ENCODE measurements at regions not wholly inside any gene's neighbourhood (a gene's known extent, or its start where the extent isn't known, plus 50 kb on each side); places are given as distances from the start of the nearest gene placed in this dataset.

DNA sequence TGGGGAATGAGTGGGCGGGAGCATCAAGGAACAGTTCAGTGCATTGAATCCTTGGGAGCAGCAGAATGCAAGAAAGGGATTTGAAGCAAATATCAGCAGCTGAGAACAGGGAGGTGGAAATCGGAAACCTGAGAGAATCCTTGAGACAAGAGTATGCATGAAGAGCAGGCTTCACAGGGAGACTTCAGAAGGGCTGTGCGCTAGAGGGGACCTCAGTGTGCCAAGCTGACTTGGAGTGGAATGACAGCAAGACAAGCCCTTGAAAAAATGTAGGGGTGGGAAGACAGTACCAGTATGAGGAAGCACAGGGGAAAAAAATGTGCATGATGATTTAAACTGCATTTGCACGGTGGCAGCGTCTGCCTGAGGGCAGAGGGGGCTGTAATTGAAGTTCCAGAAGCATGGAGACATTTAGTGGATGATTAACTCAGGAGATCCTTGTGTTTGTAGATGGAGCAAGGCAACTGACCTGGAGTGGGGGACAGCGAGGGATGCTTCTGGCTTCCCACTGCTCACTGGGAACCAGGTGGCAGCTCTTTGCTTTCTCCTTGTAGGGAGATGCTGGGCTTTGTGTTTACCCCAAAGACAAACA lies 204.9 kb upstream of the PLET1 start:
- 70 to 72% methylated on average over 6 of the region's 6 CpGs for WGBS, 2 donors
- Histone ChIP-seq H3K36me3 (ENCODE audit: low read depth, missing control alignments) (no peaks in the 10 kb centered on the region), H3K4me1 (no peaks in the 10 kb centered on the region), H3K27ac (no peak overlapping the region), H3K27me3 (no peaks in the 10 kb centered on the region), H3K9me3 (no peaks in the 10 kb centered on the region), H3K4me3 (no peak overlapping the region)
- intact Hi-C loops (cut with DNase I; ENCODE audit: low total_unique reads), result no loop called here
- TF ChIP-seq, protein P1, sequence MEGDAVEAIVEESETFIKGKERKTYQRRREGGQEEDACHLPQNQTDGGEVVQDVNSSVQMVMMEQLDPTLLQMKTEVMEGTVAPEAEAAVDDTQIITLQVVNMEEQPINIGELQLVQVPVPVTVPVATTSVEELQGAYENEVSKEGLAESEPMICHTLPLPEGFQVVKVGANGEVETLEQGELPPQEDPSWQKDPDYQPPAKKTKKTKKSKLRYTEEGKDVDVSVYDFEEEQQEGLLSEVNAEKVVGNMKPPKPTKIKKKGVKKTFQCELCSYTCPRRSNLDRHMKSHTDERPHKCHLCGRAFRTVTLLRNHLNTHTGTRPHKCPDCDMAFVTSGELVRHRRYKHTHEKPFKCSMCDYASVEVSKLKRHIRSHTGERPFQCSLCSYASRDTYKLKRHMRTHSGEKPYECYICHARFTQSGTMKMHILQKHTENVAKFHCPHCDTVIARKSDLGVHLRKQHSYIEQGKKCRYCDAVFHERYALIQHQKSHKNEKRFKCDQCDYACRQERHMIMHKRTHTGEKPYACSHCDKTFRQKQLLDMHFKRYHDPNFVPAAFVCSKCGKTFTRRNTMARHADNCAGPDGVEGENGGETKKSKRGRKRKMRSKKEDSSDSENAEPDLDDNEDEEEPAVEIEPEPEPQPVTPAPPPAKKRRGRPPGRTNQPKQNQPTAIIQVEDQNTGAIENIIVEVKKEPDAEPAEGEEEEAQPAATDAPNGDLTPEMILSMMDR (IDR thresholded peaks at IDR 0.05), result no peak
- no peak for TF ChIP-seq POLR2A (IDR thresholded peaks at IDR 0.05)
- DNase-seq, result no peak

DNA sequence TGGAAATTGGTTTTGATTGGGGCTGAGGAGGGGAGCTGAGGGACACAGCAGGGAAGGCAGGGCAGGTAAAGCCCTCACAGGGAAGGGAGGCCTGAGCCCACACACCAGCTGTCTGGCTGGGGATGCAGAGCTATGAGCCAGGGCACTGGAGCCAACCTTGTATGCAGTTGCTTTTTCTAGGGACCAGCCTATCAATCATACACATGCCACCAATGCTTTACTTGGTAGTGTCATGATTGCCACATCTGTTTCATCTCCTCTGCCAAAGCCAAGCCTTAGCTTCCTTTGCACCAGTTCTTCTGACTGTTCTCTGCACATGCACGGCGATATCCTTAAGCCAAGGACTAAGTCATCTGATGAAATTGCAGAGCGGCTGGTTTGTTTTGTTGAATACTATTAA lies 207.1 kb upstream of the PLET1 start:
- TF ChIP-seq, protein P1 (IDR thresholded peaks at IDR 0.05), result no peak
- no peak for TF ChIP-seq POLR2A (IDR thresholded peaks at IDR 0.05)
- no peaks in the 10 kb centered on the region for H3K36me3 ChIP-seq (ENCODE audit: low read depth, missing control alignments)
- no peak for DNase-seq
- H3K27me3 ChIP-seq, result no peaks in the 10 kb centered on the region
- 91 to 93% methylated on average over 3 of the region's 3 CpGs for WGBS, 2 donors
- H3K9me3 ChIP-seq, result no peaks in the 10 kb centered on the region
- no peak overlapping the region for H3K4me3 ChIP-seq
- intact Hi-C loops (cut with DNase I; ENCODE audit: low total_unique reads), result no loop called here
- H3K4me1 ChIP-seq, result no peaks in the 10 kb centered on the region
- no peak overlapping the region for H3K27ac ChIP-seq

DNA sequence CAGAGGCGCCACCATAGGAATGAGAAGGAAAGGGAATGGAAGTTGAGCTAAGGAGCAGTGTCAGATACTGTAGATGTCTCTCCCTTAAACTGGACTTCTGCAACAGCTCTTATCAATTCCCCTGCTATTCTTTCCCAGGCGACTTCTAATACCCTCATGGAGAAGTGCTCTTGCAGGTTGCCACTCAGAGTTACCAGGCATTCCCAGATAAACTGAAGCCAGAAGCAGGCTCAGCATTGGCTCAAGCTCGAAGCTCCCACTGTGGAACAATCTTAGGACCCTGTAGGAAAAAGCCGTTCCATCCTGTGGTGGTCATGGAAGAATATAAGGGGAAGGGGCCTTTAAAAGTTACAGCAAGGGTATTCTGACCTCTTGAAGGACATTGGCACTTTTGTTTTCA lies 208.7 kb upstream of the PLET1 start:
- DNase-seq, result no peak
- no peaks in the 10 kb centered on the region for H3K4me1 ChIP-seq
- 88 to 93% methylated on average over 4 of the region's 4 CpGs for WGBS, 2 donors
- intact Hi-C loops (cut with DNase I; ENCODE audit: low total_unique reads), result no loop called here
- H3K9me3 ChIP-seq, result no peaks in the 10 kb centered on the region
- H3K27ac ChIP-seq, result no peak overlapping the region
- H3K36me3 ChIP-seq (ENCODE audit: low read depth, missing control alignments), result no peaks in the 10 kb centered on the region
- TF ChIP-seq, protein P1 (IDR thresholded peaks at IDR 0.05), result no peak
- TF ChIP-seq POLR2A (IDR thresholded peaks at IDR 0.05), result no peak
- no peaks in the 10 kb centered on the region for H3K27me3 ChIP-seq
- no peak overlapping the region for H3K4me3 ChIP-seq

DNA sequence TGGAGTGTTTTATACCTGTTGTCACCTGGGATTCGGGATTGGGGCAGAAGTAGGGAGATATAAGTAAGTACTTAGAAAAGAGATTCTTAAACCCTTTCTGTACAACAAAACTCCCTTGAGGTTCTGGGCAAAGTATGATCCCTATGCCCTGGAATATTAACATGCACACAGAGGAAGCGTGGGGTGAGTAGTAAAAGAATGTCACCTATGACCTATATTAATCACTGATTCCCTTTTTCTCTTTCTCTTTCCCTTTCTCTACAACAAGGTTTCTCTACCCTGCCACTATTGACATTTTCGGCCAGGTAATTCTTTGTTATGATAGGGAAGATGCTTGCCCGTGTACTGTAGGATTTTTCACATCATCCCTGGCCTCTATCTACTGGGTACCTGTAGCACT lies 209.7 kb upstream of the PLET1 start:
- Histone ChIP-seq H3K27me3 (no peaks in the 10 kb centered on the region), H3K4me1 (no peaks in the 10 kb centered on the region), H3K27ac (no peak overlapping the region), H3K4me3 (no peak overlapping the region), H3K36me3 (ENCODE audit: low read depth, missing control alignments) (no peaks in the 10 kb centered on the region), H3K9me3 (no peaks in the 10 kb centered on the region)
- intact Hi-C loops (cut with DNase I; ENCODE audit: low total_unique reads), result no loop called here
- TF ChIP-seq POLR2A (IDR thresholded peaks at IDR 0.05), result no peak
- TF ChIP-seq, protein P1 (IDR thresholded peaks at IDR 0.05), result no peak
- WGBS, 2 donors, result 72% methylated on average over 4 of the region's 4 CpGs
- DNase-seq, result no peak

DNA sequence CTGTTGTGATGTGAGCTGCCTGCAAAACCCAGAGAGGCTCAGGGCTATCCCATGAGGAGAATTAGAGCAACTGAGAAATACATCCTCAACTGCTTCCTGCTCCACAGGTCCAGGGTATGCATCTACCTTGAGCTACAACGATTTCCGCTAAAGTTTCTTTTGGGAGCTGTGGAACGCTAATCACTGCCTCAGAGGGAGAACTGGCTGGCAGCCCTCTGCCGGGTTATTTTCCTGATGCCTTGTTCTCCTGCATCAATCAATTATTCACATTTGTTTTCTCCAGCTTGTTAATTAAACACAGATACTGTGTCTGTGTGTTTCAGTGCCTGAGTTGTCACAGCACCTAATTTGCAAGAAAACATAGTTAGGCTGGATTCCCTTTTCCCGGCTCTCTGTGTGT lies 211.1 kb upstream of the PLET1 start:
- Histone ChIP-seq H3K27me3 (no peaks in the 10 kb centered on the region), H3K27ac (no peak overlapping the region), H3K9me3 (no peaks in the 10 kb centered on the region), H3K4me3 (no peak overlapping the region), H3K4me1 (no peaks in the 10 kb centered on the region), H3K36me3 (ENCODE audit: low read depth, missing control alignments) (no peaks in the 10 kb centered on the region)
- no peak for DNase-seq
- WGBS, 2 donors, result 64 to 70% methylated on average over 5 of the region's 5 CpGs
- intact Hi-C loops (cut with DNase I; ENCODE audit: low total_unique reads), result no loop called here
- no peak for TF ChIP-seq POLR2A (IDR thresholded peaks at IDR 0.05)
- TF ChIP-seq, protein P1 (IDR thresholded peaks at IDR 0.05), result no peak

Measured in testis (tissue), 2 donors.